A549 (cell line): ENCODE measurements at regions not wholly inside any gene's neighbourhood (a gene's known extent, or its start where the extent isn't known, plus 50 kb on each side); places are given as distances from the start of the nearest gene placed in this dataset.
A peak's percentile ranks its signal among the peaks of the same experiment; 100 is the strongest.

Source experiments
- ATAC-seq, 2 experiments: fragments of 200-7000 bp in 1 of 2; fragments of >200 bp in 1 of 2; cut with Nextera tagmentation in 1 of 2; cut with Tn5 transposase in 1 of 2; 3 replicates each; pipeline versions ENCODE4 v1.8.0 to v1.9.1; 2018 to 2020; ENCODE audit warnings: mild to moderate bottlenecking in 1 of 2, moderate library complexity in 1 of 2
- CTCF ChIA-PET: fragments of 300-600 bp; sonication (Branson Sonifier 250); formaldehyde crosslinking; extraction: SDS; loops from one replicate; lab custom pipeline; 2021; ENCODE audit warnings: antibody characterized with exemption, inconsistent platforms; lab: Yijun Ruan, JAX
- POLR2A ChIA-PET: fragments of 350-600 bp; formaldehyde crosslinking; extraction: SDS; loops from one replicate; lab custom pipeline; 2021; ENCODE audit warnings: antibody characterized with exemption, inconsistent platforms; lab: Yijun Ruan, JAX
- DNase-seq, 2 experiments: peaks; one replicate each; pipeline versions ENCODE4 v3.0.0 to v3.0.0-alpha.2; 2011 to 2016; ENCODE audit warnings: low read depth in 1 of 2, low spot score in 1 of 2
- FAIRE-seq: peaks from 2 replicates; lab custom pipeline; 2011; peaks lifted over from hg19 to GRCh38; lab: Jason Lieb, UNC
- H3K27ac ChIP-seq, 2 experiments: fragments of >200 bp; sonication (Bioruptor Twin); formaldehyde crosslinking; 3 replicates each; pipeline ENCODE4 v1.5.1; 2016 to 2017
- H3K4me1 ChIP-seq: fragments of >200 bp; sonication (Bioruptor Twin); formaldehyde crosslinking; 3 replicates; pipeline ENCODE4 v1.6.1; 2016
- H3K4me2 ChIP-seq: fragments of >200 bp; sonication (Bioruptor Twin); formaldehyde crosslinking; 3 replicates; pipeline ENCODE4 v1.6.1; 2016
- H3K4me3 ChIP-seq: fragments of >200 bp; sonication (Bioruptor Twin); formaldehyde crosslinking; 3 replicates; pipeline ENCODE4 v1.5.1; 2016
- H3K9me3 ChIP-seq: fragments of >200 bp; sonication (Bioruptor Twin); formaldehyde crosslinking; 3 replicates; pipeline ENCODE4 v1.6.1; 2016
- ATOH8 ChIP-seq: fragments of 250-450 bp; sonication (Bioruptor Pico); IDR thresholded peaks from 2 replicates; pipeline ENCODE4 v1.5.0; 2020; ENCODE audit warnings: low read depth, mild to moderate bottlenecking, moderate library complexity
- BHLHE40 ChIP-seq: IDR thresholded peaks from 2 replicates; pipeline ENCODE4 v1.6.1; 2012; ENCODE audit warnings: low read depth, low read length, inconsistent platforms
- CBX2 ChIP-seq: fragments of 200-600 bp; sonication (generic); IDR thresholded peaks from 2 replicates; pipeline ENCODE4 v1.6.1; 2016; ENCODE audit warnings: low read depth, mild to moderate bottlenecking, borderline replicate concordance
- CTCF ChIP-seq: fragments of >200 bp; sonication (Bioruptor Twin); formaldehyde crosslinking; IDR thresholded peaks from 3 replicates; pipeline ENCODE4 v1.5.1; 2016
- EHMT2 ChIP-seq: fragments of 200-600 bp; sonication (generic); IDR thresholded peaks from 2 replicates; pipeline ENCODE4 v1.6.1; 2016; ENCODE audit warnings: antibody characterized with exemption, low read depth, mild to moderate bottlenecking, moderate library complexity
- ELK1 ChIP-seq: fragments of 150-350 bp; IDR thresholded peaks from 2 replicates; pipeline ENCODE4 v1.6.1; 2014; ENCODE audit warnings: low read depth, mild to moderate bottlenecking, low read length
- HOXA7 ChIP-seq: fragments of 250-450 bp; sonication (Bioruptor Pico); IDR thresholded peaks from 2 replicates; pipeline ENCODE4 v1.5.0; 2020; ENCODE audit warnings: mild to moderate bottlenecking, moderate library complexity
- HOXB13 ChIP-seq: fragments of 250-450 bp; sonication (Bioruptor Pico); IDR thresholded peaks from 2 replicates; pipeline ENCODE4 v1.5.0; 2020; ENCODE audit warnings: low read depth, mild to moderate bottlenecking, moderate library complexity
- KDM1A ChIP-seq: fragments of 200-600 bp; sonication (generic); IDR thresholded peaks from 2 replicates; pipeline ENCODE4 v1.6.1; 2016; ENCODE audit warnings: low read depth, mild to moderate bottlenecking
- PBX3 ChIP-seq: IDR thresholded peaks from 2 replicates; pipeline ENCODE4 v1.6.1; 2012
- POLR2A ChIP-seq: IDR thresholded peaks from 2 replicates; pipeline ENCODE4 v1.6.1; 2012; ENCODE audit warnings: mild to moderate bottlenecking, low read length
- RFX5 ChIP-seq: fragments of 450-650 bp; IDR thresholded peaks from 2 replicates; pipeline ENCODE4 v1.7.1; 2014; ENCODE audit warnings: antibody characterized with exemption, mild to moderate bottlenecking, moderate library complexity
- TP53 ChIP-seq: fragments of 250-450 bp; sonication (Bioruptor Pico); IDR thresholded peaks from 2 replicates; pipeline ENCODE4 v1.5.0; 2021; ENCODE audit warnings: mild to moderate bottlenecking, moderate library complexity
- USF2 ChIP-seq: fragments of 450-650 bp; IDR thresholded peaks from 2 replicates; pipeline ENCODE4 v1.6.1; 2014; ENCODE audit warnings: antibody characterized with exemption
- ZFP36 ChIP-seq: fragments of 450-650 bp; IDR thresholded peaks from 2 replicates; pipeline ENCODE4 v1.6.1; 2014; ENCODE audit warnings: borderline replicate concordance; ENCODE audit not compliant: partially characterized antibody
- ZNF302 ChIP-seq: fragments of 250-450 bp; sonication (Bioruptor Pico); IDR thresholded peaks from 2 replicates; pipeline ENCODE4 v1.9.0; 2021; ENCODE audit warnings: inconsistent platforms, mild to moderate bottlenecking, moderate library complexity
- WGBS: methylation state at CpG from one replicate; pipeline ENCODE4 v1.1.6; 2017; ENCODE audit errors: missing lambda C conversion rate; 5-methylcytosine and 5-hydroxymethylcytosine counted together

GRCh38 chr6:6891125-6891721, 216.5 kb upstream of the RREB1 start (continued):
- TF ChIP-seq PBX3, result no peak
- no peak for TF ChIP-seq CBX2
- no peak for TF ChIP-seq ATOH8 (CRISPR knock-in tag)
- no peak for TF ChIP-seq HOXA7
- TF ChIP-seq USF2, result no peak

- 58% methylated on average over 6 of the region's 6 CpGs for WGBS
- CTCF ChIA-PET, result interaction anchor here (0.5 kb wide), 1 partner anchor 42 kb away, joined by 3 read pairs; no protein-coding TSS in a partner anchor
- no peak overlapping the region for H3K4me2 ChIP-seq
Observed at GRCh38 chr6:6891949-6892461, 215.8 kb upstream of the RREB1 start.

GRCh38 chr6:6892744-6893583, 214.8 kb upstream of the RREB1 start:
- 74% methylated on average over 15 of the region's 17 CpGs for WGBS
- no peaks in the 10 kb centered on the region for H3K9me3 ChIP-seq
- H3K4me1 ChIP-seq, result no peaks in the 10 kb centered on the region
- no peak for TF ChIP-seq TP53
- no peak for TF ChIP-seq EHMT2
- no peak for TF ChIP-seq ELK1
- no peak for TF ChIP-seq RFX5
- TF ChIP-seq HOXA7, result no peak
- TF ChIP-seq BHLHE40, result no peak
- no peak for TF ChIP-seq POLR2A
- no peak for TF ChIP-seq CBX2
- TF ChIP-seq HOXB13 (CRISPR knock-in tag), result no peak
- FAIRE-seq, result no peak
- H3K4me3 ChIP-seq, result no peak overlapping the region
- CTCF ChIA-PET, result no interaction called here
- POLR2A ChIA-PET, result no interaction called here
- no peak overlapping the region for H3K4me2 ChIP-seq
- H3K27ac ChIP-seq, result no peak overlapping the region
- no peak for ATAC-seq
- no peak for DNase-seq

More at GRCh38 chr6:6891949-6892461, 215.8 kb upstream of the RREB1 start:
- Histone ChIP-seq H3K4me1 (no peaks in the 10 kb centered on the region), H3K27ac (no peak overlapping the region), H3K4me3 (no peak overlapping the region), H3K9me3 (no peaks in the 10 kb centered on the region)
- FAIRE-seq (no peak), ATAC-seq (peak; percentile 39 to 42; a peak in 4 of 6 replicates), DNase-seq (no peak)
- POLR2A ChIA-PET, result no interaction called here
- TF ChIP-seq ZNF302 (CRISPR knock-in tag) (no peak), CTCF (no peak), ZFP36 (no peak), KDM1A (no peak)
